ENCODE measurements at regions not wholly inside any gene's neighbourhood (a gene's known extent, or its start where the extent isn't known, plus 50 kb on each side); places are given as distances from the start of the nearest gene placed in this dataset.
"Not testable (repeated sequence)": the region's sequence is repeated elsewhere in the genome, so short reads cannot be mapped to it uniquely, and the experiment has no call there.

- H3K4me3 Mint-ChIP-seq (ENCODE audit: unreplicated experiment), result no peak overlapping the region
- peaks cover 3% of the 10 kb centered on the region for H3K9me3 Mint-ChIP-seq (ENCODE audit: unreplicated experiment)
- peaks cover 22% of the 10 kb centered on the region for H3K4me1 Mint-ChIP-seq (ENCODE audit: low read depth, unreplicated experiment)
- TF ChIP-seq CTCF (IDR thresholded peaks at IDR 0.05; ENCODE audit: partially characterized antibody, unreplicated experiment), result no peak
- peaks cover 7% of the 10 kb centered on the region for H3K27me3 Mint-ChIP-seq (ENCODE audit: unreplicated experiment)
- no peak for DNase-seq
- H3K36me3 Mint-ChIP-seq (ENCODE audit: unreplicated experiment), result peaks cover 4% of the 10 kb centered on the region
- no peak overlapping the region for H3K27ac Mint-ChIP-seq (ENCODE audit: unreplicated experiment)
These were observed 212.6 kb upstream of the PRSS58 start for GRCh38 chr7:142470544-142470830.

- Mint-ChIP-seq H3K4me1 (ENCODE audit: low read depth, unreplicated experiment) (peaks cover 22% of the 10 kb centered on the region), H3K27ac (ENCODE audit: unreplicated experiment) (peak overlapping the region; percentile 48), H3K36me3 (ENCODE audit: unreplicated experiment) (peaks cover 6% of the 10 kb centered on the region), H3K9me3 (ENCODE audit: unreplicated experiment) (peaks cover 5% of the 10 kb centered on the region), H3K27me3 (ENCODE audit: unreplicated experiment) (peaks cover 10% of the 10 kb centered on the region), H3K4me3 (ENCODE audit: unreplicated experiment) (no peak overlapping the region)
- DNase-seq, result no peak
- no peak for TF ChIP-seq CTCF (IDR thresholded peaks at IDR 0.05; ENCODE audit: partially characterized antibody, unreplicated experiment)
These were observed 212.1 kb upstream of the PRSS58 start for GRCh38 chr7:142469696-142470543.

GRCh38 chr7:142468871-142469665, 211.2 kb upstream of the PRSS58 start:
- peaks cover 26% of the 10 kb centered on the region for H3K4me1 Mint-ChIP-seq (ENCODE audit: low read depth, unreplicated experiment)
- peaks cover 13% of the 10 kb centered on the region for H3K27me3 Mint-ChIP-seq (ENCODE audit: unreplicated experiment)
- peaks cover 5% of the 10 kb centered on the region for H3K9me3 Mint-ChIP-seq (ENCODE audit: unreplicated experiment)
- no peak for DNase-seq
- peaks cover 6% of the 10 kb centered on the region for H3K36me3 Mint-ChIP-seq (ENCODE audit: unreplicated experiment)
- no peak for TF ChIP-seq CTCF (IDR thresholded peaks at IDR 0.05; ENCODE audit: partially characterized antibody, unreplicated experiment)
- H3K27ac Mint-ChIP-seq (ENCODE audit: unreplicated experiment), result peak overlapping the region; percentile 63
- H3K4me3 Mint-ChIP-seq (ENCODE audit: unreplicated experiment), result peak overlapping the region; percentile 18

GRCh38 chr7:142467056-142467655, 209.3 kb upstream of the PRSS58 start:
- not testable (repeated sequence) for DNase-seq

GRCh38 chr7:142463401-142463850, 205.6 kb upstream of the PRSS58 start:
- Mint-ChIP-seq H3K27ac (ENCODE audit: unreplicated experiment) (peak overlapping the region; percentile 31), H3K27me3 (ENCODE audit: unreplicated experiment) (peaks cover 18% of the 10 kb centered on the region), H3K9me3 (ENCODE audit: unreplicated experiment) (peaks cover 7% of the 10 kb centered on the region), H3K4me3 (ENCODE audit: unreplicated experiment) (no peak overlapping the region), H3K36me3 (ENCODE audit: unreplicated experiment) (peaks cover 6% of the 10 kb centered on the region), H3K4me1 (ENCODE audit: low read depth, unreplicated experiment) (peaks cover 55% of the 10 kb centered on the region)
- DNase-seq, result no peak
- no peak for TF ChIP-seq CTCF (IDR thresholded peaks at IDR 0.05; ENCODE audit: partially characterized antibody, unreplicated experiment)

More at GRCh38 chr7:142467056-142467655, 209.3 kb upstream of the PRSS58 start:
- peaks cover 14% of the 10 kb centered on the region for H3K27me3 Mint-ChIP-seq (ENCODE audit: unreplicated experiment)
- H3K9me3 Mint-ChIP-seq (ENCODE audit: unreplicated experiment); H3K36me3 Mint-ChIP-seq (ENCODE audit: unreplicated experiment); H3K4me3 Mint-ChIP-seq (ENCODE audit: unreplicated experiment); H3K27ac Mint-ChIP-seq (ENCODE audit: unreplicated experiment): not testable (repeated sequence)
- H3K4me1 Mint-ChIP-seq (ENCODE audit: low read depth, unreplicated experiment), result peaks cover 39% of the 10 kb centered on the region
